ENCODE measurements at regions not wholly inside any gene's neighbourhood (a gene's known extent, or its start where the extent isn't known, plus 50 kb on each side); places are given as distances from the start of the nearest gene placed in this dataset.
"Not testable (repeated sequence)": the region's sequence is repeated elsewhere in the genome, so short reads cannot be mapped to it uniquely, and the experiment has no call there.

GRCh38 chr7:84941936-84942335 is 244.9 kb downstream of the SEMA3D start:
- DNase-seq: no peak

GRCh38 chr7:84941291-84941690 is 245.6 kb downstream of the SEMA3D start:
- no peak for DNase-seq
- TF ChIP-seq GATA1 (IDR thresholded peaks at IDR 0.05; ENCODE audit: low read depth, low read length) (no peak), POLR2A (IDR thresholded peaks at IDR 0.05; ENCODE audit: low read length) (no peak)

More at GRCh38 chr7:84941936-84942335, 244.9 kb downstream of the SEMA3D start:
- TF ChIP-seq GATA1 (IDR thresholded peaks at IDR 0.05; ENCODE audit: low read depth, low read length) (no peak), POLR2A (IDR thresholded peaks at IDR 0.05; ENCODE audit: low read length) (no peak)

- TF ChIP-seq GATA1 (IDR thresholded peaks at IDR 0.05; ENCODE audit: low read depth, low read length): no peak
- TF ChIP-seq POLR2A (IDR thresholded peaks at IDR 0.05; ENCODE audit: low read length): no peak
- no peak for DNase-seq
Measured at GRCh38 chr7:84939888-84940287, 247.0 kb downstream of the SEMA3D start.

- TF ChIP-seq GATA1 (IDR thresholded peaks at IDR 0.05; ENCODE audit: low read depth, low read length): no peak
- no peak for TF ChIP-seq POLR2A (IDR thresholded peaks at IDR 0.05; ENCODE audit: low read length)
- DNase-seq: no peak
Measured at GRCh38 chr7:84939442-84939841, 247.4 kb downstream of the SEMA3D start.

- no peak for TF ChIP-seq GATA1 (IDR thresholded peaks at IDR 0.05; ENCODE audit: low read depth, low read length)
- no peak for TF ChIP-seq POLR2A (IDR thresholded peaks at IDR 0.05; ENCODE audit: low read length)
- no peak for DNase-seq
Measured at GRCh38 chr7:84924353-84924752, 262.5 kb downstream of the SEMA3D start.

GRCh38 chr7:84923348-84923747 is 263.5 kb downstream of the SEMA3D start:
- DNase-seq: no peak
- TF ChIP-seq GATA1 (IDR thresholded peaks at IDR 0.05; ENCODE audit: low read depth, low read length) (no peak), POLR2A (IDR thresholded peaks at IDR 0.05; ENCODE audit: low read length) (no peak)

- DNase-seq: no peak
- no peak for TF ChIP-seq GATA1 (IDR thresholded peaks at IDR 0.05; ENCODE audit: low read depth, low read length)
- TF ChIP-seq POLR2A (IDR thresholded peaks at IDR 0.05; ENCODE audit: low read length): no peak
Measured at GRCh38 chr7:84921154-84921553, 265.7 kb downstream of the SEMA3D start.

GRCh38 chr7:84916973-84917372 is 269.9 kb downstream of the SEMA3D start:
- DNase-seq: not testable (repeated sequence)

GRCh38 chr7:84916161-84916560 is 270.7 kb downstream of the SEMA3D start:
- TF ChIP-seq POLR2A (IDR thresholded peaks at IDR 0.05; ENCODE audit: low read length) (no peak), GATA1 (IDR thresholded peaks at IDR 0.05; ENCODE audit: low read depth, low read length) (no peak)
- no peak for DNase-seq

- TF ChIP-seq GATA1 (IDR thresholded peaks at IDR 0.05; ENCODE audit: low read depth, low read length): no peak
- TF ChIP-seq POLR2A (IDR thresholded peaks at IDR 0.05; ENCODE audit: low read length): no peak
- DNase-seq: no peak
Measured at GRCh38 chr7:84914598-84914997, 272.3 kb downstream of the SEMA3D start.

- TF ChIP-seq POLR2A (IDR thresholded peaks at IDR 0.05; ENCODE audit: low read length) (no peak), GATA1 (IDR thresholded peaks at IDR 0.05; ENCODE audit: low read depth, low read length) (no peak)
- DNase-seq: no peak
Measured at GRCh38 chr7:84913731-84914130, 273.1 kb downstream of the SEMA3D start.

- TF ChIP-seq GATA1 (IDR thresholded peaks at IDR 0.05; ENCODE audit: low read depth, low read length) (no peak), POLR2A (IDR thresholded peaks at IDR 0.05; ENCODE audit: low read length) (no peak)
- DNase-seq: no peak
Measured at GRCh38 chr7:84912993-84913635, 273.7 kb downstream of the SEMA3D start.

- no peak for DNase-seq
- TF ChIP-seq GATA1 (IDR thresholded peaks at IDR 0.05; ENCODE audit: low read depth, low read length) (no peak), POLR2A (IDR thresholded peaks at IDR 0.05; ENCODE audit: low read length) (no peak)
Measured at GRCh38 chr7:84912537-84912936, 274.3 kb downstream of the SEMA3D start.

- TF ChIP-seq POLR2A (IDR thresholded peaks at IDR 0.05; ENCODE audit: low read length) (no peak), GATA1 (IDR thresholded peaks at IDR 0.05; ENCODE audit: low read depth, low read length) (no peak)
Measured at GRCh38 chr7:84912018-84912417, 274.8 kb downstream of the SEMA3D start.

GRCh38 chr7:84911077-84911476 is 275.8 kb downstream of the SEMA3D start:
- no peak for DNase-seq
- TF ChIP-seq POLR2A (IDR thresholded peaks at IDR 0.05; ENCODE audit: low read length) (no peak), GATA1 (IDR thresholded peaks at IDR 0.05; ENCODE audit: low read depth, low read length) (no peak)

More at GRCh38 chr7:84912018-84912417, 274.8 kb downstream of the SEMA3D start:
- DNase-seq: no peak

- DNase-seq: not testable (repeated sequence)
Measured at GRCh38 chr7:84910322-84910721, 276.5 kb downstream of the SEMA3D start.
